Endothelial cell of umbilical vein (primary cell): ENCODE measurements at regions not wholly inside any gene's neighbourhood (a gene's known extent, or its start where the extent isn't known, plus 50 kb on each side); places are given as distances from the start of the nearest gene placed in this dataset.

ENCODE experiments used
- BruUV-seq: library from RNA; stranded (reverse); fragments of 400-500 nt; replicated peaks from 2 replicates; lab custom pipeline; 2021; lab: Mats Ljungman, UMichigan
- CTCF ChIA-PET: fragments of 300-600, 350-600 bp; sonication (Branson Sonifier 250); formaldehyde crosslinking; loops from one replicate; lab custom pipeline; 2021; ENCODE audit warnings: antibody characterized with exemption, inconsistent platforms; lab: Charles Lee
- POLR2A ChIA-PET: fragments of 300-600, 350-600 bp; sonication (Branson Sonifier 250); formaldehyde crosslinking; loops from one replicate; lab custom pipeline; 2021; ENCODE audit warnings: antibody characterized with exemption, inconsistent platforms; lab: Charles Lee
- DNase-seq: peaks from one replicate; pipeline ENCODE4 v3.0.0-alpha.2; 2011; ENCODE audit warnings: low read depth, low spot score
- FAIRE-seq: peaks from 2 replicates; lab custom pipeline; 2011; peaks lifted over from hg19 to GRCh38; lab: Jason Lieb, UNC
- H2AFZ ChIP-seq: 2 replicates; pipeline ENCODE4 v1.6.0; 2012; ENCODE audit warnings: low read depth, low read length, control low read depth, inconsistent platforms
- H3K27ac ChIP-seq: 2 replicates; pipeline ENCODE4 v1.5.1; 2011; ENCODE audit warnings: low read depth, mild to moderate bottlenecking, control low read depth, low read length, moderate library complexity; ENCODE audit not compliant: insufficient read depth
- H3K27me3 ChIP-seq, 2 experiments: 2 replicates each; pipeline versions ENCODE4 v1.6.0 to v1.6.1; 2011; ENCODE audit warnings: low read length in 2 of 2, mixed read lengths in 1 of 2; ENCODE audit not compliant: control insufficient read depth in 2 of 2, insufficient read depth in 2 of 2
- H3K36me3 ChIP-seq, 2 experiments: 2 replicates in 1 of 2; 3 replicates in 1 of 2; pipeline ENCODE4 v1.5.1; 2011; ENCODE audit warnings: low read length in 2 of 2, mild to moderate bottlenecking in 1 of 2, moderate library complexity in 1 of 2; ENCODE audit not compliant: control insufficient read depth in 2 of 2, insufficient read depth in 2 of 2; ENCODE audit errors: extremely low read depth in 1 of 2
- H3K4me1 ChIP-seq: 3 replicates; pipeline ENCODE4 v1.5.1; 2011; ENCODE audit warnings: mild to moderate bottlenecking, low read length; ENCODE audit not compliant: control insufficient read depth, insufficient read depth; ENCODE audit errors: extremely low read depth
- H3K4me2 ChIP-seq: 2 replicates; pipeline ENCODE4 v1.6.1; 2011; ENCODE audit warnings: low read length, control low read depth, mixed read lengths; ENCODE audit not compliant: insufficient read depth
- H3K4me3 ChIP-seq, 3 experiments: fragments of 200-600 bp in 1 of 3; sonication (generic), shearing (Covaris generic) in 1 of 3; replicated peaks in 1 of 3; 2 replicates each; pipeline ENCODE4 v1.5.1; 2011 to 2016; ENCODE audit warnings: control low read depth in 3 of 3, low read length in 3 of 3, mild to moderate bottlenecking in 2 of 3, inconsistent platforms in 1 of 3, low read depth in 1 of 3, moderate library complexity in 1 of 3; ENCODE audit not compliant: insufficient read depth in 1 of 3
- H3K79me2 ChIP-seq: 2 replicates; pipeline ENCODE4 v1.6.0; 2012; ENCODE audit warnings: low read length, inconsistent platforms; ENCODE audit not compliant: control insufficient read depth, insufficient read depth
- H3K9ac ChIP-seq: replicated peaks from 2 replicates; pipeline ENCODE3; 2011; ENCODE audit warnings: low read length, control low read depth; ENCODE audit not compliant: insufficient read depth; ENCODE audit errors: extremely low read depth
- H3K9me1 ChIP-seq: replicated peaks from 3 replicates; pipeline ENCODE4 v1.6.0; 2011; ENCODE audit warnings: mild to moderate bottlenecking, low read length; ENCODE audit not compliant: control insufficient read depth, insufficient read depth; ENCODE audit errors: extremely low read depth
- H3K9me3 ChIP-seq: replicated peaks from 2 replicates; pipeline ENCODE4 v1.5.1; 2012; ENCODE audit warnings: low read length, inconsistent platforms; ENCODE audit not compliant: control insufficient read depth, insufficient read depth
- H4K20me1 ChIP-seq: replicated peaks from 2 replicates; pipeline ENCODE3; 2011; ENCODE audit warnings: mild to moderate bottlenecking, low read length; ENCODE audit not compliant: control insufficient read depth, insufficient read depth; ENCODE audit errors: extremely low read depth
- CTCF ChIP-seq, 2 donors: IDR thresholded peaks; 1 replicate in 1 of 2; 2 replicates in 1 of 2; pipeline ENCODE4 v1.5.1; 2011; ENCODE audit warnings: low read length in 2 of 2, mild to moderate bottlenecking in 2 of 2, moderate library complexity in 2 of 2, control low read depth in 1 of 2, inconsistent platforms in 1 of 2, low read depth in 1 of 2; ENCODE audit not compliant: insufficient read depth in 1 of 2; ENCODE audit errors: extremely low read depth in 1 of 2
- EZH2 ChIP-seq: IDR thresholded peaks from 2 replicates; pipeline ENCODE4 v1.6.1; 2012; ENCODE audit warnings: borderline replicate concordance, low read depth, mild to moderate bottlenecking, moderate library complexity, low read length, inconsistent platforms; ENCODE audit not compliant: severe bottlenecking
- GATA2 ChIP-seq: IDR thresholded peaks from 2 replicates; pipeline ENCODE4 v1.7.0; 2011; ENCODE audit warnings: low read depth, mild to moderate bottlenecking, moderate library complexity, mixed read lengths, low read length; ENCODE audit not compliant: insufficient read length, insufficient read depth
- MAX ChIP-seq: IDR thresholded peaks from 2 replicates; pipeline ENCODE4 v1.6.1; 2011; ENCODE audit not compliant: insufficient read depth, insufficient read length
- MYC ChIP-seq: IDR thresholded peaks from one replicate; pipeline ENCODE4 v1.6.1; 2011; ENCODE audit warnings: mild to moderate bottlenecking, low read depth, low read length
- POLR2AphosphoS5 ChIP-seq: IDR thresholded peaks from 2 replicates; pipeline ENCODE4 v1.6.1; 2012; ENCODE audit warnings: low read depth, mild to moderate bottlenecking, control low read depth, low read length, moderate library complexity; ENCODE audit not compliant: insufficient read depth
- dilution Hi-C: fragments of 300-500 bp; cut with MboI; formaldehyde crosslinking; loops from one replicate; pipeline ENCODE4 v1.15.0; 2019; ENCODE audit warnings: low sequenced_read_pairs; ENCODE audit not compliant: extremely low pct_ligation_motif_present
- intact Hi-C: fragments of 100-400 bp; cut with micrococcal nuclease; formaldehyde crosslinking; loops from one replicate; pipeline ENCODE4 v1.10.0; 2022

GRCh38 chr1:79614106-79614505, 607.6 kb upstream of the ADGRL4 start:
- ChIA-PET CTCF (interaction anchor here (0.6 to 1.3 kb wide), 2 partner anchors 21 to 364 kb away, joined by 3 to 4 read pairs; no protein-coding TSS in a partner anchor), POLR2A (no interaction called here)
- no TSS peak for BruUV-seq
- Histone ChIP-seq H3K79me2 (no peaks in the 10 kb centered on the region), H4K20me1 (no peaks in the 10 kb centered on the region), H3K36me3 (no peaks in the 10 kb centered on the region), H3K4me3 (no peak overlapping the region), H3K9me1 (no peaks in the 10 kb centered on the region), H3K27ac (no peak overlapping the region), H3K27me3 (no peaks in the 10 kb centered on the region), H3K9me3 (no peaks in the 10 kb centered on the region), H3K4me1 (no peaks in the 10 kb centered on the region), H3K4me2 (no peak overlapping the region), H2AFZ (no peak overlapping the region), H3K9ac (no peak overlapping the region)
- intact Hi-C loops (no loop called here), dilution Hi-C loops (no loop called here)
- no peak for TF ChIP-seq MYC
- no peak for FAIRE-seq
- DNase-seq = no peak

GRCh38 chr1:79613046-79613445, 606.5 kb upstream of the ADGRL4 start:
- H3K4me2 ChIP-seq = no peak overlapping the region
- intact Hi-C loops (no loop called here), dilution Hi-C loops (no loop called here)
- no peaks in the 10 kb centered on the region for H3K9me3 ChIP-seq
- no peaks in the 10 kb centered on the region for H3K27me3 ChIP-seq
- POLR2A ChIA-PET = no interaction called here
- H3K36me3 ChIP-seq = no peaks in the 10 kb centered on the region
- CTCF ChIA-PET = interaction anchor here (0.8 to 1.2 kb wide), 3 partner anchors 10 to 13 kb away, joined by 3 to 4 read pairs (median 4); no protein-coding TSS in a partner anchor
- no peaks in the 10 kb centered on the region for H3K4me1 ChIP-seq
- no peaks in the 10 kb centered on the region for H3K79me2 ChIP-seq
- no peaks in the 10 kb centered on the region for H3K9me1 ChIP-seq
- FAIRE-seq (no peak), DNase-seq (no peak)
- no peaks in the 10 kb centered on the region for H4K20me1 ChIP-seq
- BruUV-seq = no TSS peak
- H3K27ac ChIP-seq = no peak overlapping the region
- H3K4me3 ChIP-seq = no peak overlapping the region
- H2AFZ ChIP-seq = no peak overlapping the region
- TF ChIP-seq MYC (no peak), MAX (no peak), POLR2AphosphoS5 (no peak), CTCF (IDR thresholded peaks at IDR 0.05; ENCODE audit: extremely low read depth in 1 of 2, insufficient read depth in 1 of 2, low read depth in 1 of 2, low read length in 2 of 2) (no peak), EZH2 (no peak), GATA2 (no peak)
- no peak overlapping the region for H3K9ac ChIP-seq
